ENCODE measurements at regions not wholly inside any gene's neighbourhood (a gene's known extent, or its start where the extent isn't known, plus 50 kb on each side); places are given as distances from the start of the nearest gene placed in this dataset.

- no peak for TF ChIP-seq RAD21 (IDR thresholded peaks at IDR 0.05)
- no peak for TF ChIP-seq ATF3 (IDR thresholded peaks at IDR 0.05)
- no peak for TF ChIP-seq HNF4G (IDR thresholded peaks at IDR 0.05)
- no peak for TF ChIP-seq FOXA2 (IDR thresholded peaks at IDR 0.05)
- no peak for TF ChIP-seq JUND (IDR thresholded peaks at IDR 0.05)
- no peak for TF ChIP-seq GABPA (IDR thresholded peaks at IDR 0.05 in 1 of 2, conservative IDR thresholded peaks at IDR 0.05 in 1 of 2)
- no peak for TF ChIP-seq RXRA (IDR thresholded peaks at IDR 0.05)
- TF ChIP-seq NR2F2 (IDR thresholded peaks at IDR 0.05) = no peak
- no peak for TF ChIP-seq YY1 (IDR thresholded peaks at IDR 0.05)
- no peak for TF ChIP-seq REST (IDR thresholded peaks at IDR 0.05)
- TF ChIP-seq, protein P1, sequence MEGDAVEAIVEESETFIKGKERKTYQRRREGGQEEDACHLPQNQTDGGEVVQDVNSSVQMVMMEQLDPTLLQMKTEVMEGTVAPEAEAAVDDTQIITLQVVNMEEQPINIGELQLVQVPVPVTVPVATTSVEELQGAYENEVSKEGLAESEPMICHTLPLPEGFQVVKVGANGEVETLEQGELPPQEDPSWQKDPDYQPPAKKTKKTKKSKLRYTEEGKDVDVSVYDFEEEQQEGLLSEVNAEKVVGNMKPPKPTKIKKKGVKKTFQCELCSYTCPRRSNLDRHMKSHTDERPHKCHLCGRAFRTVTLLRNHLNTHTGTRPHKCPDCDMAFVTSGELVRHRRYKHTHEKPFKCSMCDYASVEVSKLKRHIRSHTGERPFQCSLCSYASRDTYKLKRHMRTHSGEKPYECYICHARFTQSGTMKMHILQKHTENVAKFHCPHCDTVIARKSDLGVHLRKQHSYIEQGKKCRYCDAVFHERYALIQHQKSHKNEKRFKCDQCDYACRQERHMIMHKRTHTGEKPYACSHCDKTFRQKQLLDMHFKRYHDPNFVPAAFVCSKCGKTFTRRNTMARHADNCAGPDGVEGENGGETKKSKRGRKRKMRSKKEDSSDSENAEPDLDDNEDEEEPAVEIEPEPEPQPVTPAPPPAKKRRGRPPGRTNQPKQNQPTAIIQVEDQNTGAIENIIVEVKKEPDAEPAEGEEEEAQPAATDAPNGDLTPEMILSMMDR (IDR thresholded peaks at IDR 0.05; ENCODE audit: low read depth, low read length, missing input control) = no peak
- TF ChIP-seq TAF1 (conservative IDR thresholded peaks at IDR 0.05) = no peak
- 91% methylated on average over 5 of the region's 5 CpGs for whole genome bisulfite sequencing
Observed at GRCh38 chr6:113359155-113360140, 497.7 kb upstream of the MARCKS start.

GRCh38 chr6:113361014-113361645 lies 496.0 kb upstream of the MARCKS start:
- H3K4me3 ChIP-seq (ENCODE audit: low read depth in 1 of 3, low read length in 3 of 3) = no peak overlapping the region
- H3K9me3 ChIP-seq (ENCODE audit: control insufficient read depth in 4 of 4, low read length in 3 of 4) = no peaks in the 10 kb centered on the region
- no peak overlapping the region for H3K9ac ChIP-seq (ENCODE audit: low read depth in 1 of 2, low read length in 2 of 2)
- H3K27ac ChIP-seq (ENCODE audit: low read depth in 1 of 2, low read length in 2 of 2) = no peak overlapping the region
- TF ChIP-seq GABPA (IDR thresholded peaks at IDR 0.05 in 1 of 2, conservative IDR thresholded peaks at IDR 0.05 in 1 of 2) = no peak
- TF ChIP-seq HNF4G (IDR thresholded peaks at IDR 0.05) = no peak
- no peak for TF ChIP-seq MAX (IDR thresholded peaks at IDR 0.05)
- no peak for TF ChIP-seq JUND (IDR thresholded peaks at IDR 0.05)
- TF ChIP-seq, protein P2, sequence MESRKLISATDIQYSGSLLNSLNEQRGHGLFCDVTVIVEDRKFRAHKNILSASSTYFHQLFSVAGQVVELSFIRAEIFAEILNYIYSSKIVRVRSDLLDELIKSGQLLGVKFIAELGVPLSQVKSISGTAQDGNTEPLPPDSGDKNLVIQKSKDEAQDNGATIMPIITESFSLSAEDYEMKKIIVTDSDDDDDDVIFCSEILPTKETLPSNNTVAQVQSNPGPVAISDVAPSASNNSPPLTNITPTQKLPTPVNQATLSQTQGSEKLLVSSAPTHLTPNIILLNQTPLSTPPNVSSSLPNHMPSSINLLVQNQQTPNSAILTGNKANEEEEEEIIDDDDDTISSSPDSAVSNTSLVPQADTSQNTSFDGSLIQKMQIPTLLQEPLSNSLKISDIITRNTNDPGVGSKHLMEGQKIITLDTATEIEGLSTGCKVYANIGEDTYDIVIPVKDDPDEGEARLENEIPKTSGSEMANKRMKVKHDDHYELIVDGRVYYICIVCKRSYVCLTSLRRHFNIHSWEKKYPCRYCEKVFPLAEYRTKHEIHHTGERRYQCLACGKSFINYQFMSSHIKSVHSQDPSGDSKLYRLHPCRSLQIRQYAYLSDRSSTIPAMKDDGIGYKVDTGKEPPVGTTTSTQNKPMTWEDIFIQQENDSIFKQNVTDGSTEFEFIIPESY (IDR thresholded peaks at IDR 0.05) = no peak
- no peak for DNase-seq (ENCODE audit: low spot score)
- no peaks in the 10 kb centered on the region for H3K27me3 ChIP-seq (ENCODE audit: control insufficient read depth in 4 of 4, insufficient read depth in 4 of 4, low read length in 3 of 4)
- H3K4me1 ChIP-seq (ENCODE audit: control insufficient read depth in 4 of 4, insufficient read depth in 4 of 4, low read length in 3 of 4) = no peaks in the 10 kb centered on the region
- H3K36me3 ChIP-seq (ENCODE audit: control insufficient read depth in 4 of 4, insufficient read depth in 3 of 4, low read depth in 1 of 4, low read length in 3 of 4) = no peaks in the 10 kb centered on the region
- WGBS = 74% methylated on average over 8 of the region's 8 CpGs

More at GRCh38 chr6:113359155-113360140, 497.7 kb upstream of the MARCKS start:
- no peaks in the 10 kb centered on the region for H3K4me1 ChIP-seq (ENCODE audit: control insufficient read depth in 4 of 4, insufficient read depth in 4 of 4, low read length in 3 of 4)
- no peak overlapping the region for H3K9ac ChIP-seq (ENCODE audit: low read depth in 1 of 2, low read length in 2 of 2)
- no peak overlapping the region for H3K27ac ChIP-seq (ENCODE audit: low read depth in 1 of 2, low read length in 2 of 2)
- DNase-seq (ENCODE audit: low spot score) = no peak
- H3K36me3 ChIP-seq (ENCODE audit: control insufficient read depth in 4 of 4, insufficient read depth in 3 of 4, low read depth in 1 of 4, low read length in 3 of 4) = no peaks in the 10 kb centered on the region
- no peak overlapping the region for H3K4me3 ChIP-seq (ENCODE audit: low read depth in 1 of 3, low read length in 3 of 3)
- no peaks in the 10 kb centered on the region for H3K27me3 ChIP-seq (ENCODE audit: control insufficient read depth in 4 of 4, insufficient read depth in 4 of 4, low read length in 3 of 4)
- H3K9me3 ChIP-seq (ENCODE audit: control insufficient read depth in 4 of 4, low read length in 3 of 4) = no peaks in the 10 kb centered on the region
